HCT116 (cell line): ENCODE measurements at regions not wholly inside any gene's neighbourhood (a gene's known extent, or its start where the extent isn't known, plus 50 kb on each side); places are given as distances from the start of the nearest gene placed in this dataset.

Experiments
- ATAC-seq: fragments of 200-7000 bp; cut with Tn5 transposase; 2 replicates; pipeline ENCODE4 v1.9.1; 2020; ENCODE audit warnings: mild to moderate bottlenecking, moderate library complexity
- BruUV-seq: library from RNA; stranded (reverse); fragments of 400-500 nt; replicated peaks from 2 replicates; lab custom pipeline; 2021; lab: Mats Ljungman, UMichigan
- CTCF ChIA-PET: fragments of 300-600 bp; sonication (Branson Sonifier 250); formaldehyde crosslinking; loops from one replicate; lab custom pipeline; 2021; ENCODE audit warnings: antibody characterized with exemption; lab: Charles Lee
- POLR2A ChIA-PET: fragments of 300-600, 350-600 bp; sonication (Branson Sonifier 250); formaldehyde crosslinking; loops from one replicate; lab custom pipeline; 2021; ENCODE audit warnings: antibody characterized with exemption; lab: Charles Lee
- RAD21 ChIA-PET, 2 experiments: fragments of 300-600 bp; sonication (Branson Sonifier 250); formaldehyde crosslinking; loops; one replicate each; lab custom pipeline; 2023; ENCODE audit warnings: low total read pairs in 2 of 2; ENCODE audit not compliant: uncharacterized antibody in 2 of 2, unreplicated experiment in 2 of 2, low non-redundant PET in 1 of 2; lab: Charles Lee
- DNase-seq: peaks from one replicate; pipeline ENCODE4 v3.0.0-alpha.2; 2010; ENCODE audit warnings: low read depth, low spot score
- H2AFZ ChIP-seq: fragments of 200-600 bp; shearing (Covaris generic), sonication (generic); 2 replicates; pipeline ENCODE4 v1.6.1; 2017; ENCODE audit warnings: low read depth, mixed run types, mixed read lengths, antibody characterized with exemption, low read length; ENCODE audit not compliant: poor library complexity, severe bottlenecking
- H3K27ac ChIP-seq: 2 replicates; pipeline ENCODE4 v1.5.1; 2012; ENCODE audit warnings: low read depth, low read length
- H3K27me3 ChIP-seq: fragments of 200-600 bp; sonication (generic); 2 replicates; pipeline ENCODE4 v1.6.1; 2016; ENCODE audit warnings: mixed run types, low read length, mixed read lengths; ENCODE audit not compliant: insufficient read depth
- H3K36me3 ChIP-seq, 2 experiments: fragments of 200-500 bp in 1 of 2; fragments of 200-600 bp in 1 of 2; sonication (Bioruptor generic) in 1 of 2; sonication (generic) in 1 of 2; 2 replicates each; pipeline versions ENCODE4 v1.5.1 to v1.6.1; 2014 to 2016; ENCODE audit warnings: low read length in 2 of 2, inconsistent platforms in 1 of 2, mixed read lengths in 1 of 2, mixed run types in 1 of 2; ENCODE audit not compliant: insufficient read depth in 2 of 2, control insufficient read depth in 1 of 2
- H3K4me1 ChIP-seq, 2 experiments: fragments of 200-600 bp in 1 of 2; sonication (generic) in 1 of 2; 2 replicates each; pipeline versions ENCODE4 v1.5.1 to v1.6.1; 2012 to 2017; ENCODE audit warnings: low read length in 2 of 2, inconsistent platforms in 1 of 2, mild to moderate bottlenecking in 1 of 2, mixed read lengths in 1 of 2, mixed run types in 1 of 2, moderate library complexity in 1 of 2; ENCODE audit not compliant: insufficient read depth in 2 of 2, control insufficient read depth in 1 of 2
- H3K4me2 ChIP-seq: fragments of 200-600 bp; sonication (generic); 2 replicates; pipeline ENCODE4 v1.6.1; 2017; ENCODE audit warnings: mixed run types, low read length, mixed read lengths
- H3K4me3 ChIP-seq, 2 experiments: fragments of 200-600 bp in 1 of 2; sonication (generic) in 1 of 2; replicated peaks in 1 of 2; 2 replicates each; pipeline ENCODE4 v1.5.1; 2011 to 2016; ENCODE audit warnings: low read length in 2 of 2, control low read depth in 1 of 2, low read depth in 1 of 2, mild to moderate bottlenecking in 1 of 2, mixed read lengths in 1 of 2, mixed run types in 1 of 2
- H3K79me2 ChIP-seq: fragments of 200-600 bp; sonication (generic); 2 replicates; pipeline ENCODE4 v1.6.1; 2017; ENCODE audit warnings: mild to moderate bottlenecking, mixed run types, low read length, moderate library complexity, mixed read lengths; ENCODE audit not compliant: insufficient read depth
- H3K9ac ChIP-seq: fragments of 200-600 bp; sonication (generic); 2 replicates; pipeline ENCODE4 v1.6.1; 2016; ENCODE audit warnings: low read length, mixed read lengths
- H3K9me2 ChIP-seq: fragments of 200-600 bp; sonication (generic), shearing (Covaris generic); 2 replicates; pipeline ENCODE4 v1.6.1; 2017; ENCODE audit warnings: mixed run types, mild to moderate bottlenecking, moderate library complexity; ENCODE audit not compliant: insufficient read depth
- H3K9me3 ChIP-seq, 2 experiments: fragments of 200-500 bp in 1 of 2; fragments of 200-600 bp in 1 of 2; sonication (Bioruptor generic) in 1 of 2; sonication (generic) in 1 of 2; 2 replicates each; pipeline ENCODE4 v1.6.1; 2014 to 2017; ENCODE audit warnings: low read length in 2 of 2, mixed read lengths in 2 of 2, inconsistent platforms in 1 of 2, low read depth in 1 of 2, mild to moderate bottlenecking in 1 of 2, mixed run types in 1 of 2, moderate library complexity in 1 of 2; ENCODE audit not compliant: control insufficient read depth in 1 of 2, insufficient read depth in 1 of 2
- H4K20me1 ChIP-seq: fragments of 200-600 bp; sonication (generic), shearing (Covaris generic); 2 replicates; pipeline ENCODE4 v1.6.1; 2017; ENCODE audit warnings: mixed run types, mild to moderate bottlenecking, moderate library complexity; ENCODE audit not compliant: insufficient read depth
- CBX3 ChIP-seq: IDR thresholded peaks from 2 replicates; pipeline ENCODE4 v1.6.1; 2012; ENCODE audit warnings: low read depth
- CEBPB ChIP-seq: IDR thresholded peaks from 2 replicates; pipeline ENCODE4 v1.6.1; 2012; ENCODE audit warnings: low read depth
- EGR1 ChIP-seq: IDR thresholded peaks from 2 replicates; pipeline ENCODE4 v1.6.1; 2012; ENCODE audit warnings: low read depth
- EZH2 ChIP-seq: fragments of 200-600 bp; sonication (generic); IDR thresholded peaks from 2 replicates; pipeline ENCODE4 v1.6.1; 2017; ENCODE audit warnings: antibody characterized with exemption, mixed run types
- EZH2phosphoT487 ChIP-seq: fragments of 200-600 bp; IDR thresholded peaks from 2 replicates; pipeline ENCODE4 v1.6.1; 2018; ENCODE audit warnings: antibody characterized with exemption, borderline replicate concordance
- FOSL1 ChIP-seq: IDR thresholded peaks from 2 replicates; pipeline ENCODE4 v1.6.1; 2012; ENCODE audit warnings: low read depth
- JUND ChIP-seq: IDR thresholded peaks from 2 replicates; pipeline ENCODE4 v1.6.1; 2012
- POLR2A ChIP-seq: IDR thresholded peaks from 2 replicates; pipeline ENCODE4 v1.7.0; 2011; ENCODE audit warnings: borderline replicate concordance; ENCODE audit not compliant: insufficient read depth, insufficient read length; ENCODE audit errors: extremely low read depth
- POLR2AphosphoS5 ChIP-seq: IDR thresholded peaks from 2 replicates; pipeline ENCODE4 v1.6.1; 2011; ENCODE audit warnings: mild to moderate bottlenecking, low read depth, low read length, moderate library complexity
- SIN3A ChIP-seq: IDR thresholded peaks from 2 replicates; pipeline ENCODE4 v1.6.1; 2012; ENCODE audit warnings: low read depth
- SP1 ChIP-seq: IDR thresholded peaks from 2 replicates; pipeline ENCODE4 v1.6.1; 2012; ENCODE audit warnings: low read depth
- SRF ChIP-seq: IDR thresholded peaks from 2 replicates; pipeline ENCODE4 v1.6.1; 2012; ENCODE audit warnings: low read depth
- TCF7L2 ChIP-seq: IDR thresholded peaks from 2 replicates; pipeline ENCODE4 v1.7.0; 2011; ENCODE audit warnings: borderline replicate concordance, inconsistent platforms; ENCODE audit not compliant: insufficient read depth, insufficient read length; ENCODE audit errors: extremely low read depth
- YY1 ChIP-seq: IDR thresholded peaks from 2 replicates; pipeline ENCODE4 v1.6.1; 2011; ENCODE audit warnings: low read length, low read depth, moderate library complexity, mild to moderate bottlenecking; ENCODE audit not compliant: insufficient replicate concordance; ENCODE audit errors: extremely low read depth
- intact Hi-C: fragments of 100-400 bp; cut with micrococcal nuclease; formaldehyde crosslinking; loops from 2 replicates; pipeline ENCODE4 v1.10.0; 2022
- TF ChIP-seq, protein P1 (sequence below): IDR thresholded peaks from 2 replicates; pipeline ENCODE4 v1.6.1; 2012; ENCODE audit warnings: low read depth
- TF ChIP-seq, protein P2 (sequence below): IDR thresholded peaks from 2 replicates; pipeline ENCODE4 v1.6.1; 2011; ENCODE audit warnings: mild to moderate bottlenecking, low read length, moderate library complexity; ENCODE audit not compliant: insufficient replicate concordance; ENCODE audit errors: extremely low read depth
- TF ChIP-seq, protein P3 (sequence below): IDR thresholded peaks from 2 replicates; pipeline ENCODE4 v1.6.1; 2012

DNA sequence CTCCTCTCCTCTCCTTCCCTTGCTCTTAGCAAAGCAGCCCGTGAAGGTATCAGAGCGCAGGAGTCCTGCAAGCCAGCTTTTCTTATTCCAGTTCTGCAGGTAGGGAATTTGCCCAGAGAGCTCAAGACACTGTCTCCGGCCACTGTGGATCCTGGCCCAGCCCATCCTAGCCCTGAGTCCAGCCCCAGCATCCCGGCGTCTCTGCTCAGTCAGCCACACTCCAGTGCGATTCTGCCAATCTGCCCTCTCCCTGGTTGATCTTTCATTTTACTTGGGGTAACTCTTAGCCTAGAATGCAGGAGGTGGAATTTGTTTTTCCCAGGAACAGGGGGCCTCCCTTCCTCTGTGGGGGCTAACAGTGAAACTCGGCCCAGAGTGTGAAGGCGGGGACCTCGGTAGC, 176.9 kb upstream of the GSE1 start (continued):
- TF ChIP-seq, protein P1, sequence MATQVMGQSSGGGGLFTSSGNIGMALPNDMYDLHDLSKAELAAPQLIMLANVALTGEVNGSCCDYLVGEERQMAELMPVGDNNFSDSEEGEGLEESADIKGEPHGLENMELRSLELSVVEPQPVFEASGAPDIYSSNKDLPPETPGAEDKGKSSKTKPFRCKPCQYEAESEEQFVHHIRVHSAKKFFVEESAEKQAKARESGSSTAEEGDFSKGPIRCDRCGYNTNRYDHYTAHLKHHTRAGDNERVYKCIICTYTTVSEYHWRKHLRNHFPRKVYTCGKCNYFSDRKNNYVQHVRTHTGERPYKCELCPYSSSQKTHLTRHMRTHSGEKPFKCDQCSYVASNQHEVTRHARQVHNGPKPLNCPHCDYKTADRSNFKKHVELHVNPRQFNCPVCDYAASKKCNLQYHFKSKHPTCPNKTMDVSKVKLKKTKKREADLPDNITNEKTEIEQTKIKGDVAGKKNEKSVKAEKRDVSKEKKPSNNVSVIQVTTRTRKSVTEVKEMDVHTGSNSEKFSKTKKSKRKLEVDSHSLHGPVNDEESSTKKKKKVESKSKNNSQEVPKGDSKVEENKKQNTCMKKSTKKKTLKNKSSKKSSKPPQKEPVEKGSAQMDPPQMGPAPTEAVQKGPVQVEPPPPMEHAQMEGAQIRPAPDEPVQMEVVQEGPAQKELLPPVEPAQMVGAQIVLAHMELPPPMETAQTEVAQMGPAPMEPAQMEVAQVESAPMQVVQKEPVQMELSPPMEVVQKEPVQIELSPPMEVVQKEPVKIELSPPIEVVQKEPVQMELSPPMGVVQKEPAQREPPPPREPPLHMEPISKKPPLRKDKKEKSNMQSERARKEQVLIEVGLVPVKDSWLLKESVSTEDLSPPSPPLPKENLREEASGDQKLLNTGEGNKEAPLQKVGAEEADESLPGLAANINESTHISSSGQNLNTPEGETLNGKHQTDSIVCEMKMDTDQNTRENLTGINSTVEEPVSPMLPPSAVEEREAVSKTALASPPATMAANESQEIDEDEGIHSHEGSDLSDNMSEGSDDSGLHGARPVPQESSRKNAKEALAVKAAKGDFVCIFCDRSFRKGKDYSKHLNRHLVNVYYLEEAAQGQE, result no peak
- TF ChIP-seq CBX3 (no peak), YY1 (no peak), SRF (no peak), SP1 (no peak), EGR1 (no peak), CEBPB (no peak), SIN3A (no peak), EZH2 (no peak), POLR2A (no peak), EZH2phosphoT487 (no peak), POLR2AphosphoS5 (no peak)

DNA sequence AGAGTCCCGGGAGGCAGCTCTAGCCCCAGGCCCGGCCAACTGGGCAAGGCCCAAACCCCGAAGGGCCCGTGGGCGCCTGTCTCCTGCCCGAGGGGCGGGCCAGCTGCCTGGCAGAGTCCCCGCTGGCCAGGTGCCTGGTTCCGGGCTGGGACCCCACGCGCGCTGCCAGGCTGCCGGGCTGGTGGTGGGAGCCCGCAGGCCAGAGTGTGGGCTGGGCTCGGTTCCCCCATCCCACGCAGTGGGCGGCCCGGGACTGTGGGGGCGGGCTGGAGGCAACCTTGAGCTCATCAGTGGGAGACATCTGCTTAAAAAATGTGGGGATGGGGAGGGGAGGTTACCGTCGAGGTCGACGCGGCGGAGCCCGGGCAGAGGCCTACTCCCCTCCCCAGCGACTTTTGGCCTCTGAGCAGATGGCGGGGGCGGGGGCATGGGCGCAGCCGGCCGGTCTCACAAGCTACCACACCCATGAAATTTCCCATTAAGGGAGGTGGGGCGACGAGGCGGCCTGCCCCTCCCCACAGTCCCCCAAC, 176.4 kb upstream of the GSE1 start:
- H3K27me3 ChIP-seq, result no peaks in the 10 kb centered on the region
- no TSS peak for BruUV-seq
- H3K4me1 ChIP-seq, result no peaks in the 10 kb centered on the region
- ChIA-PET POLR2A (interaction anchor here (0.6 kb wide), 1 partner anchor 240 kb away, joined by 3 read pairs; no protein-coding TSS in a partner anchor), RAD21 (no interaction called here), CTCF (interaction anchor here (0.9 to 1.5 kb wide), 3 partner anchors 9 to 179 kb away, joined by 3 to 6 read pairs (median 4); no protein-coding TSS in a partner anchor)
- H2AFZ ChIP-seq, result no peak overlapping the region
- H3K9me2 ChIP-seq, result no peaks in the 10 kb centered on the region
- DNase-seq (no peak), ATAC-seq (no peak)
- H3K9me3 ChIP-seq, result no peaks in the 10 kb centered on the region
- no peaks in the 10 kb centered on the region for H4K20me1 ChIP-seq
- intact Hi-C loops, result loop anchor here (10.0 kb wide), 1 partner anchor 58 kb away; no protein-coding TSS in a partner anchor
- H3K9ac ChIP-seq, result no peak overlapping the region
- no peak overlapping the region for H3K4me2 ChIP-seq
- no peaks in the 10 kb centered on the region for H3K36me3 ChIP-seq
- no peaks in the 10 kb centered on the region for H3K79me2 ChIP-seq
- H3K27ac ChIP-seq, result no peak overlapping the region
- no peak overlapping the region for H3K4me3 ChIP-seq
- TF ChIP-seq JUND, result no peak
- TF ChIP-seq CEBPB, result no peak
- TF ChIP-seq EZH2, result no peak
- no peak for TF ChIP-seq SRF
- no peak for TF ChIP-seq SP1
- TF ChIP-seq FOSL1, result no peak
- no peak for TF ChIP-seq TCF7L2
- TF ChIP-seq POLR2A, result no peak
- TF ChIP-seq, protein P2, sequence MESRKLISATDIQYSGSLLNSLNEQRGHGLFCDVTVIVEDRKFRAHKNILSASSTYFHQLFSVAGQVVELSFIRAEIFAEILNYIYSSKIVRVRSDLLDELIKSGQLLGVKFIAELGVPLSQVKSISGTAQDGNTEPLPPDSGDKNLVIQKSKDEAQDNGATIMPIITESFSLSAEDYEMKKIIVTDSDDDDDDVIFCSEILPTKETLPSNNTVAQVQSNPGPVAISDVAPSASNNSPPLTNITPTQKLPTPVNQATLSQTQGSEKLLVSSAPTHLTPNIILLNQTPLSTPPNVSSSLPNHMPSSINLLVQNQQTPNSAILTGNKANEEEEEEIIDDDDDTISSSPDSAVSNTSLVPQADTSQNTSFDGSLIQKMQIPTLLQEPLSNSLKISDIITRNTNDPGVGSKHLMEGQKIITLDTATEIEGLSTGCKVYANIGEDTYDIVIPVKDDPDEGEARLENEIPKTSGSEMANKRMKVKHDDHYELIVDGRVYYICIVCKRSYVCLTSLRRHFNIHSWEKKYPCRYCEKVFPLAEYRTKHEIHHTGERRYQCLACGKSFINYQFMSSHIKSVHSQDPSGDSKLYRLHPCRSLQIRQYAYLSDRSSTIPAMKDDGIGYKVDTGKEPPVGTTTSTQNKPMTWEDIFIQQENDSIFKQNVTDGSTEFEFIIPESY, result no peak
- TF ChIP-seq SIN3A, result no peak
- no peak for TF ChIP-seq YY1
- TF ChIP-seq POLR2AphosphoS5, result no peak
- TF ChIP-seq, protein P3, sequence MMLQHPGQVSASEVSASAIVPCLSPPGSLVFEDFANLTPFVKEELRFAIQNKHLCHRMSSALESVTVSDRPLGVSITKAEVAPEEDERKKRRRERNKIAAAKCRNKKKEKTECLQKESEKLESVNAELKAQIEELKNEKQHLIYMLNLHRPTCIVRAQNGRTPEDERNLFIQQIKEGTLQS, result no peak
